Adrenal gland (tissue), 9 donors: ENCODE measurements at regions not wholly inside any gene's neighbourhood (a gene's known extent, or its start where the extent isn't known, plus 50 kb on each side); places are given as distances from the start of the nearest gene placed in this dataset.

Experiments
- DNase-seq, 7 donors: peaks; one replicate each; pipeline ENCODE4 v3.0.0-alpha.2; 2019 to 2020
- H3K27ac ChIP-seq, 5 donors: fragments of 200-600 bp; sonication (generic) in 4 of 5; 1 replicate in 3 of 5; 2 replicates in 2 of 5; pipeline versions ENCODE4 v1.5.1 to v1.8.0; 2016 to 2020; ENCODE audit warnings: mild to moderate bottlenecking in 1 of 5
- H3K27me3 ChIP-seq: fragments of 200-600 bp; 2 replicates; pipeline ENCODE4 v1.8.0; 2021
- H3K36me3 ChIP-seq, 2 donors: fragments of 200-600 bp; replicated peaks in 1 of 2; 1 replicate in 1 of 2; 2 replicates in 1 of 2; pipeline versions ENCODE4 v1.5.1 to v1.8.0; 2018 to 2022
- H3K4me1 ChIP-seq, 2 donors: fragments of 200-600 bp; replicated peaks in 1 of 2; 1 replicate in 1 of 2; 2 replicates in 1 of 2; pipeline versions ENCODE4 v1.5.1 to v1.8.0; 2018 to 2021
- H3K4me3 ChIP-seq, 4 donors: fragments of 200-600 bp; sonication (generic) in 3 of 4; one replicate each; pipeline ENCODE4 v1.5.1; 2016 to 2018
- H3K9me3 ChIP-seq, 3 donors: fragments of 200-600 bp; sonication (generic) in 1 of 3; replicated peaks in 1 of 3; 1 replicate in 2 of 3; 2 replicates in 1 of 3; pipeline versions ENCODE4 v1.5.1 to v1.8.0; 2016 to 2021
- POLR2A ChIP-seq, 2 donors: fragments of 450-650 bp; IDR thresholded peaks; one replicate each; pipeline ENCODE4 v1.6.1; 2017; ENCODE audit warnings: antibody characterized with exemption in 2 of 2, mild to moderate bottlenecking in 2 of 2, moderate library complexity in 1 of 2
- WGBS, 4 donors: extraction: QIAGEN DNeasy Blood & Tissue Kit in 2 of 4; methylation state at CpG; one replicate each; pipeline versions ENCODE4 v1.1.5 to v1.1.7; 2013 to 2017; 5-methylcytosine and 5-hydroxymethylcytosine counted together
- intact Hi-C, 2 donors: fragments of 100-400 bp; cut with DNase I; formaldehyde crosslinking; loops; one replicate each; pipeline versions ENCODE4 v1.14.1 to v1.15.0; 2022 to 2023
- TF ChIP-seq, protein P1 (sequence below), 6 experiments: fragments of 450-650 bp in 4 of 6; fragments of 200-600 bp in 2 of 6; sonication (generic) in 1 of 6; IDR thresholded peaks; 1 replicate in 5 of 6; 2 replicates in 1 of 6; pipeline versions ENCODE4 v1.5.1 to v1.8.0; 2016 to 2021; ENCODE audit warnings: antibody characterized with exemption in 6 of 6, mild to moderate bottlenecking in 2 of 6, moderate library complexity in 1 of 6
- donor health status: healthy with polysubstance abuse.
- donor health status: Bipolar disorder and iron deficiency.
- donor health status: DM: yes; HTN: yes; CAD: no.
- donor health status: DM: no; HTN: no; CAD: no.
- donor health status: DM: no; HTN: no; CAD: no.

DNA sequence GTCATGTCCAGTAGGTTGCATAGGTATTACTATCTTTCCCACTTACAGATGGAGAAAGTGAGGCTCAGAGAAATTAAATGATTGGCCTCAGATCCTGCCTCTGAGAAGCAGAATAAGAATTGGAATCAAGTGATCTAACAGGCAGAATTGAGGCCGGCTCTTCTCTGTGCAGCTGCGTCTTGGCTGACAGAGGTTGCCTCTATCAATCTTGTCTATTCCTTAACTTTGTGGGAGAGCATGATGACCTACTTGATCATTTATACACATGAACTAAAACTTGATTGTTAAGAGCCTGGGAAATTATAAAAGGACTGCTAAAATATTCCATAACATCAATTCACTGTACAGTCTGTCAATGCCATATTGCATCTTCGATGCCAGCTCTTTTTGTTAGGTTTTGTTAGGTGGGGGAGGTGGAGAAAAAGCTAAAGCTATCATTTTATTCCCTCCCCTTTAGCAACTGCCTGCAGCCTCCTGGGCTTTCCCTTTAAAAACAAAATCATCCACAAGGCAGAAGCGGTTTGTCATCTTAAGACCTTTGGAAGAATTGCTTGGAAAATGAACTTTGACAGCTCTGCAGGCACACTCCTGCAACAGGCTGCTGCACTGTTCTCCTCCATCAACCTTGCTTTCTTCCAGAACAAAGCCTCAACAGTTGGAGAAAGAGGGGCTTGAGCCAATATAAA, 247.4 kb downstream of the SMARCA2 start:
- DNase-seq: peak in 2 of 7 donors; percentile 28 to 59
- Histone ChIP-seq H3K36me3 (no peaks in the 10 kb centered on the region), H3K4me3 (no peak overlapping the region), H3K27me3 (no peaks in the 10 kb centered on the region), H3K4me1 (peaks cover 29 to 41% of the 10 kb centered on the region in 2 donors), H3K27ac (peak overlapping the region in 4 of 5 donors; percentile 11 to 33 (median 22)), H3K9me3 (no peaks in the 10 kb centered on the region)
- no peak for TF ChIP-seq POLR2A (IDR thresholded peaks at IDR 0.05)
- TF ChIP-seq, protein P1, sequence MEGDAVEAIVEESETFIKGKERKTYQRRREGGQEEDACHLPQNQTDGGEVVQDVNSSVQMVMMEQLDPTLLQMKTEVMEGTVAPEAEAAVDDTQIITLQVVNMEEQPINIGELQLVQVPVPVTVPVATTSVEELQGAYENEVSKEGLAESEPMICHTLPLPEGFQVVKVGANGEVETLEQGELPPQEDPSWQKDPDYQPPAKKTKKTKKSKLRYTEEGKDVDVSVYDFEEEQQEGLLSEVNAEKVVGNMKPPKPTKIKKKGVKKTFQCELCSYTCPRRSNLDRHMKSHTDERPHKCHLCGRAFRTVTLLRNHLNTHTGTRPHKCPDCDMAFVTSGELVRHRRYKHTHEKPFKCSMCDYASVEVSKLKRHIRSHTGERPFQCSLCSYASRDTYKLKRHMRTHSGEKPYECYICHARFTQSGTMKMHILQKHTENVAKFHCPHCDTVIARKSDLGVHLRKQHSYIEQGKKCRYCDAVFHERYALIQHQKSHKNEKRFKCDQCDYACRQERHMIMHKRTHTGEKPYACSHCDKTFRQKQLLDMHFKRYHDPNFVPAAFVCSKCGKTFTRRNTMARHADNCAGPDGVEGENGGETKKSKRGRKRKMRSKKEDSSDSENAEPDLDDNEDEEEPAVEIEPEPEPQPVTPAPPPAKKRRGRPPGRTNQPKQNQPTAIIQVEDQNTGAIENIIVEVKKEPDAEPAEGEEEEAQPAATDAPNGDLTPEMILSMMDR (IDR thresholded peaks at IDR 0.05): no peak
- intact Hi-C loops: no loop called here
- WGBS, 4 donors: 26 to 37% (median 31%) methylated on average over 4 of the region's 4 CpGs

DNA sequence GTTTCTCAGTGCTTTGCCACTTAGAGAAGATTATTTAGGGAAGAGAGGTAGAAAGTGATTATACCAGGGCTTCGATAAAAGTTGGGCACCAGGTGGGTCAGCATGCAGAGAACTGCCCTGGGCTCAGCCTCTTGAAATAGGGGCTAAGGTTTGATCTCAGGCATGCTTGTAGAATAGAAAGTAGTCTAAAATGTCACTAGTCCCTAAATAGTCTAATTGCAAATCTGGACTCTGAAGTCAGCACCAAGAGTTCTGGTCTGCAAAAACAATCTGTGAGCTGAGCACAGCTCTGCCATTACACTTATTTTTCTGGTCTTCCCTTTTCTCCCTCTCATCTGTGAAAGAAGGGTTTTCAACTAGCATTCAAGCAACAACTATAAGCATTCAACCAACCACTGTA, 248.0 kb downstream of the SMARCA2 start:
- no peak for DNase-seq
- Histone ChIP-seq H3K27me3 (no peaks in the 10 kb centered on the region), H3K36me3 (no peaks in the 10 kb centered on the region), H3K9me3 (no peaks in the 10 kb centered on the region), H3K4me1 (peaks cover 29 to 47% of the 10 kb centered on the region in 2 donors), H3K27ac (peak overlapping the region in 2 of 5 donors; percentile 11 to 26), H3K4me3 (no peak overlapping the region)
- TF ChIP-seq, protein P1 (IDR thresholded peaks at IDR 0.05): no peak
- TF ChIP-seq POLR2A (IDR thresholded peaks at IDR 0.05): no peak
- intact Hi-C loops: no loop called here
- WGBS, 4 donors: 60 to 87% (median 71%) methylated on average over 1 of the region's 1 CpG

GRCh38 chr9:2263665-2264064, 248.5 kb downstream of the SMARCA2 start:
- DNase-seq: no peak
- Histone ChIP-seq H3K4me3 (no peak overlapping the region), H3K27ac (no peak overlapping the region), H3K9me3 (no peaks in the 10 kb centered on the region), H3K4me1 (peaks cover 29 to 47% of the 10 kb centered on the region in 2 donors), H3K36me3 (no peaks in the 10 kb centered on the region), H3K27me3 (no peaks in the 10 kb centered on the region)
- intact Hi-C loops: no loop called here
- TF ChIP-seq, protein P1 (IDR thresholded peaks at IDR 0.05): no peak
- no peak for TF ChIP-seq POLR2A (IDR thresholded peaks at IDR 0.05)
- WGBS, 4 donors: 29 to 81% (median 60%) methylated on average over 3 of the region's 3 CpGs

- DNase-seq: no peak
- Histone ChIP-seq H3K36me3 (no peaks in the 10 kb centered on the region), H3K4me1 (peaks cover 29 to 47% of the 10 kb centered on the region in 2 donors), H3K27me3 (no peaks in the 10 kb centered on the region), H3K4me3 (no peak overlapping the region), H3K27ac (no peak overlapping the region), H3K9me3 (no peaks in the 10 kb centered on the region)
- WGBS, 4 donors: 80 to 94% (median 93%) methylated on average over 8 of the region's 8 CpGs
- no peak for TF ChIP-seq POLR2A (IDR thresholded peaks at IDR 0.05)
- TF ChIP-seq, protein P1 (IDR thresholded peaks at IDR 0.05): no peak
- intact Hi-C loops: no loop called here
These were observed 248.9 kb downstream of the SMARCA2 start for GRCh38 chr9:2264081-2264480.
